ENCODE measurements at regions not wholly inside any gene's neighbourhood (a gene's known extent, or its start where the extent isn't known, plus 50 kb on each side); places are given as distances from the start of the nearest gene placed in this dataset.

DNA sequence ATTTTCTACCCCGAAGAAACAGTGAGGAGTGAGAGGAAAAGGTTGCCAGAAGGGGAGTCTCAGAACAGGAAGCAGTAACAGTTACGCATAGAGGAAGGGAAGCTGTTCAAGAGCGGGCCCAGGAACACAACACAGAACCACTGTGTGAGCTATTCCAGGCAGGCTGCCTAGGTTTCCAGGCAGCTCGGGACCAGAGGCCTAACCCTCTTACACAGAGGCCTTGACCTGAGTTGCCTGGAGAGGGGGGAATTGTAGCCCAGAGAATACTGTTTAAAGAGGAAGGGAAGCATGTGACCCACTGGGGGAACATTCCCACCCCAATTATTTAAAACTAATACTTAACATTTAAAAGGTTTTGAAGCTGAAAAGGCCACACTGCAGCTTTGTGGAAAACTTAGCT lies 93.3 kb upstream of the ZNF98 start:
- WGBS (ENCODE audit: low lambda C conversion rate), result 34% methylated on average over 4 of the region's 4 CpGs
- H2AFZ ChIP-seq (ENCODE audit: low read length), result no peak overlapping the region
- H3K79me2 ChIP-seq (ENCODE audit: insufficient read depth, low read length), result no peaks in the 10 kb centered on the region
- no peak overlapping the region for H3K4me3 ChIP-seq (replicated peaks in 1 of 3; ENCODE audit: insufficient read depth in 1 of 3, low read depth in 2 of 3, low read length in 3 of 3)
- FAIRE-seq (no peak), DNase-seq (ENCODE audit: low spot score) (no peak), ATAC-seq (no peak)
- no peaks in the 10 kb centered on the region for H4K20me1 ChIP-seq (ENCODE audit: insufficient read depth, low read length)
- no peaks in the 10 kb centered on the region for H3K36me3 ChIP-seq (replicated peaks in 1 of 2; ENCODE audit: control insufficient read depth in 1 of 2, insufficient read depth in 2 of 2, low read length in 2 of 2)
- no peak overlapping the region for H3K4me2 ChIP-seq (ENCODE audit: low read depth, low read length)
- in situ Hi-C loops (cut with HindIII; ENCODE audit: extremely low pct_ligation_motif_present, low pct_unique_long_range_greater_than_20kb) (no loop called here), intact Hi-C loops (cut with micrococcal nuclease; ENCODE audit: unreplicated experiment) (no loop called here)
- peaks cover 95% of the 10 kb centered on the region for H3K9me3 ChIP-seq (ENCODE audit: low read length)
- H3K27me3 ChIP-seq (ENCODE audit: control insufficient read depth in 1 of 2, insufficient read depth in 2 of 2, low read length in 2 of 2), result no peaks in the 10 kb centered on the region
- CTCF ChIA-PET (ENCODE audit: low intra/inter-chr PET ratio, low total read pairs), result no interaction called here
- no peak overlapping the region for H3K27ac ChIP-seq (ENCODE audit: extremely low read length, insufficient read depth, low read length)
- no peaks in the 10 kb centered on the region for H3K4me1 ChIP-seq (ENCODE audit: insufficient read depth, low read length)
- no TSS peak for BruUV-seq (replicated peaks)
- POLR2A ChIA-PET, result no interaction called here
- no peak overlapping the region for H3K9ac ChIP-seq (ENCODE audit: insufficient read depth, low read depth, low read length)
- TF ChIP-seq TEAD2 (CRISPR knock-in tag; IDR thresholded peaks at IDR 0.05), result no peak
- TF ChIP-seq MIER3 (CRISPR knock-in tag; IDR thresholded peaks at IDR 0.05; ENCODE audit: borderline replicate concordance), result no peak
- TF ChIP-seq NR2C2 (CRISPR knock-in tag; IDR thresholded peaks at IDR 0.05; ENCODE audit: borderline replicate concordance), result no peak
- TF ChIP-seq RAD21 (CRISPR knock-in tag; IDR thresholded peaks at IDR 0.05), result no peak
- no peak for TF ChIP-seq MXI1 (IDR thresholded peaks at IDR 0.05; ENCODE audit: borderline replicate concordance, low read depth, low read length)
- TF ChIP-seq, protein P1, sequence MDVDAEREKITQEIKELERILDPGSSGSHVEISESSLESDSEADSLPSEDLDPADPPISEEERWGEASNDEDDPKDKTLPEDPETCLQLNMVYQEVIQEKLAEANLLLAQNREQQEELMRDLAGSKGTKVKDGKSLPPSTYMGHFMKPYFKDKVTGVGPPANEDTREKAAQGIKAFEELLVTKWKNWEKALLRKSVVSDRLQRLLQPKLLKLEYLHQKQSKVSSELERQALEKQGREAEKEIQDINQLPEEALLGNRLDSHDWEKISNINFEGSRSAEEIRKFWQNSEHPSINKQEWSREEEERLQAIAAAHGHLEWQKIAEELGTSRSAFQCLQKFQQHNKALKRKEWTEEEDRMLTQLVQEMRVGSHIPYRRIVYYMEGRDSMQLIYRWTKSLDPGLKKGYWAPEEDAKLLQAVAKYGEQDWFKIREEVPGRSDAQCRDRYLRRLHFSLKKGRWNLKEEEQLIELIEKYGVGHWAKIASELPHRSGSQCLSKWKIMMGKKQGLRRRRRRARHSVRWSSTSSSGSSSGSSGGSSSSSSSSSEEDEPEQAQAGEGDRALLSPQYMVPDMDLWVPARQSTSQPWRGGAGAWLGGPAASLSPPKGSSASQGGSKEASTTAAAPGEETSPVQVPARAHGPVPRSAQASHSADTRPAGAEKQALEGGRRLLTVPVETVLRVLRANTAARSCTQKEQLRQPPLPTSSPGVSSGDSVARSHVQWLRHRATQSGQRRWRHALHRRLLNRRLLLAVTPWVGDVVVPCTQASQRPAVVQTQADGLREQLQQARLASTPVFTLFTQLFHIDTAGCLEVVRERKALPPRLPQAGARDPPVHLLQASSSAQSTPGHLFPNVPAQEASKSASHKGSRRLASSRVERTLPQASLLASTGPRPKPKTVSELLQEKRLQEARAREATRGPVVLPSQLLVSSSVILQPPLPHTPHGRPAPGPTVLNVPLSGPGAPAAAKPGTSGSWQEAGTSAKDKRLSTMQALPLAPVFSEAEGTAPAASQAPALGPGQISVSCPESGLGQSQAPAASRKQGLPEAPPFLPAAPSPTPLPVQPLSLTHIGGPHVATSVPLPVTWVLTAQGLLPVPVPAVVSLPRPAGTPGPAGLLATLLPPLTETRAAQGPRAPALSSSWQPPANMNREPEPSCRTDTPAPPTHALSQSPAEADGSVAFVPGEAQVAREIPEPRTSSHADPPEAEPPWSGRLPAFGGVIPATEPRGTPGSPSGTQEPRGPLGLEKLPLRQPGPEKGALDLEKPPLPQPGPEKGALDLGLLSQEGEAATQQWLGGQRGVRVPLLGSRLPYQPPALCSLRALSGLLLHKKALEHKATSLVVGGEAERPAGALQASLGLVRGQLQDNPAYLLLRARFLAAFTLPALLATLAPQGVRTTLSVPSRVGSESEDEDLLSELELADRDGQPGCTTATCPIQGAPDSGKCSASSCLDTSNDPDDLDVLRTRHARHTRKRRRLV (CRISPR knock-in tag; IDR thresholded peaks at IDR 0.05), result no peak
- no peak for TF ChIP-seq NFRKB (IDR thresholded peaks at IDR 0.05)
- TF ChIP-seq RERE (CRISPR knock-in tag; IDR thresholded peaks at IDR 0.05; ENCODE audit: low read depth), result no peak
- TF ChIP-seq TP53 (CRISPR knock-in tag; conservative IDR thresholded peaks at IDR 0.05), result no peak
- TF ChIP-seq ZNF180 (CRISPR knock-in tag; IDR thresholded peaks at IDR 0.05; ENCODE audit: borderline replicate concordance, low read depth), result no peak
- no peak for TF ChIP-seq ZNF10 (CRISPR knock-in tag; IDR thresholded peaks at IDR 0.05; ENCODE audit: borderline replicate concordance, low read depth)
- no peak for TF ChIP-seq KAT2B (IDR thresholded peaks at IDR 0.05; ENCODE audit: borderline replicate concordance, low read depth, low read length)
- no peak for TF ChIP-seq PPARG (CRISPR knock-in tag; conservative IDR thresholded peaks at IDR 0.05)
- TF ChIP-seq ARNTL (CRISPR knock-in tag; IDR thresholded peaks at IDR 0.05), result no peak
- TF ChIP-seq SAP130 (CRISPR knock-in tag; IDR thresholded peaks at IDR 0.05; ENCODE audit: low read depth), result no peak
- TF ChIP-seq HMG20B (CRISPR knock-in tag; conservative IDR thresholded peaks at IDR 0.05), result no peak
- TF ChIP-seq CCAR2 (optimal IDR thresholded peaks at IDR 0.05; ENCODE audit: low read depth, low read length), result no peak
- no peak for TF ChIP-seq EZH2 (conservative IDR thresholded peaks at IDR 0.05; ENCODE audit: low read depth, low read length)
